GM19239 (cell line): ENCODE measurements at regions not wholly inside any gene's neighbourhood (a gene's known extent, or its start where the extent isn't known, plus 50 kb on each side); places are given as distances from the start of the nearest gene placed in this dataset.
"Not testable (repeated sequence)": the region's sequence is repeated elsewhere in the genome, so short reads cannot be mapped to it uniquely, and the experiment has no call there.

Experiments used
- DNase-seq: peaks from one replicate; pipeline ENCODE4 v3.0.0; 2011; ENCODE audit warnings: low spot score; ENCODE audit not compliant: insufficient read length
- FAIRE-seq: peaks from 2 replicates; lab custom pipeline; 2011; peaks lifted over from hg19 to GRCh38; lab: Jason Lieb, UNC

DNA sequence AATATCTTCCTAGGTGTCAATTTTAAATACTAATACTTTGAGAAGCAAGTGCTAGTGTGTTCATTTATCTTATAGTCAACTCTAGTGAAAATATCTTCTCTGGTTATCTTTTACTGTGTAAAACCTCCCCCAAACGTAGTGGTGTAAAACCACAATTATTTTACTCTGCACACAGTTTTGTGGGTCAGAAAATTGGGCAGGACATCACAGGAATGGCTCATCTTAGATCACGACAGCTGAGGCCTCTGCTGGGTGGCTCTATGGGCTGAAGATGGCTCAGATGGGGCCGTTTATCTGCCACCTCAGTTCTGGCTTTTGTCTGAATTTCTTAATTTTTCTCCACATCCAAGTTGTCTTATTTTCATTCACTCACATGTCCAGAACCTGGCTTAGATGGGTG is 457.2 kb upstream of the ACTBL2 start:
- no peak for FAIRE-seq
- no peak for DNase-seq

DNA sequence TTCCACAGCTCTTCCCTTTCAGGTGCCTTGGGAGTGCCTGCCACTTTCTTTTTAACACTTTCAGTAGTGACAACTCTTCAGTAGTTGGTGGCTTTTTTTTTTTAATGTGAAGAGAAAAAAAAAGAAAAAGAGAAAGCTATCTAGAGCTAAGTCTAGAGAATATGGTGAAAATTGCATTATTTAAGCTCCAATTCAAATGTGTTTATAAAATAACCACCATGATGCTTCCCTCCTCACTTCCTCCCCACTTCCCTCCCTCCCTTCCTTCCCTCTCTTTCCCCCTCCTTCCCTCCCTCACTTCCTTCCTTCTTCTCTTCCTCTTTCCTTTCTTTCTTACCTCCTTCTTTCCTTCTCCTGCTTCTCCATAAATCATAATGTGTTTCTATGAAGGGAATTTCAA is 456.7 kb upstream of the ACTBL2 start:
- FAIRE-seq = no peak
- no peak for DNase-seq

DNA sequence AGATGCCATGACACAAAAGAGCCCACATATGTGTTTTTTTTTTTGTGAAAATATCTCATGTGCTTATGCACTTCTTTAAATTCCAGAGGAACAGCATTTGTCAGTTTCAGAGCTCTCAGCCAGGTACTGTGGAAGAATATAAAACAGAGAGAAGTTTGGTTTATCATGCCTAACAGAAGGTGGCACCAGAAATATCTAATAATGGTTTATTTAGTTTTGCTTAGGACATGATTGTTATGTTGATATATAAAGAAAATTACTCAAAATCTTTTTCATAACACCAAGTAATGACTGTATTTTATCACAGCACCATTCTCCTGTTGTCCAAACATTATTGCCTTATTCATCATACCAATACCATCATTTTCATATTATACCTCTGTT is 455.6 kb upstream of the ACTBL2 start:
- FAIRE-seq (no peak), DNase-seq (no peak)

DNA sequence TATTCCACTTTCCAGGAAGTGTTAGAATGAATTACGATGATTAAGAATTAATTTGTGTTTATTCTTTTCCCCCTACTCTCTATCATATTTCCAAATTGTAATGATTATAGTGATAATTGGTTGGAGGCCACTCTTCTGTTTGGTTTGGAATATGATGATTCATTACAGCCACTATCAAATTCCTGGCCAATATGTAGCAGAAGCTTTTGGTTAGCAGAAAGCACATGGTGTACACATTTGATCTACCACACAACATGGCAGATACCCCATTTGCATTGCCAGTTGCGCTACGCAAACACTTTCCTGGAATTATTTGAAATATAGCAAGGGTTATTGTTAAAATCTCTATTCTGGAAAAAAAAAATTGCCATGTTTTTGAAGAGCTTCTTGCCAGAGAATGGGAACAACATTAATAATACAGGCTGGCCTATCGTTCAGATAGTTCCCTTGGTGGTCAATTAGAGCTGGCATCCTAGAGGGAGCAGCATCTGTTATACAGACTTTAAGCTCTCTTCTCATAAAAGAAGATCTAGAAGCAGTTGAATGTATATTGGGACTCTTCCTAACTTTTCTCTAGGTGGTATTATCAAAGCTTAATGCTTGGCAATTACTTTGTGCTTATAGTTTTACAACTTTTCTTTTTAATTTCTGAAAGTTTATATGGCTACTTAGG is 455.0 kb upstream of the ACTBL2 start:
- FAIRE-seq (no peak), DNase-seq (no peak)

DNA sequence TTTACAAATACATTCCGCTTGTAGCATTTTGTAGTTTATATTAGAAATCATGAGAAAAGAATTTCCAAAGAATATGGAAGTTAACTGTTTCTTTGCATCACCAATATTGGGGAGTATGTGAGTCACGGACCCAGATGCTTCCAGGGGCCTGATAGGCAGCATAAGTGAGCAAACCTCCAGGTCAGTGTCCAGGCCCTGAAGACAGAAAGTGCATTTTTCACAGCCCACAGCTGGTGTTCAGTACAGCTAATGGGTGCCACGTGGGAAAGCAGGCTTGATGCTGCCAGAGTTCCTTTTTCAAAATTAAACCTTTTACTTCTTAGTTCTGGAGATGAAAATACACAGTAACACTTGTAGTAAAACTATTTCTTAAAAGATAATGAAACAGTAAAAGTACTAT is 454.4 kb upstream of the ACTBL2 start:
- DNase-seq (no peak), FAIRE-seq (no peak)

DNA sequence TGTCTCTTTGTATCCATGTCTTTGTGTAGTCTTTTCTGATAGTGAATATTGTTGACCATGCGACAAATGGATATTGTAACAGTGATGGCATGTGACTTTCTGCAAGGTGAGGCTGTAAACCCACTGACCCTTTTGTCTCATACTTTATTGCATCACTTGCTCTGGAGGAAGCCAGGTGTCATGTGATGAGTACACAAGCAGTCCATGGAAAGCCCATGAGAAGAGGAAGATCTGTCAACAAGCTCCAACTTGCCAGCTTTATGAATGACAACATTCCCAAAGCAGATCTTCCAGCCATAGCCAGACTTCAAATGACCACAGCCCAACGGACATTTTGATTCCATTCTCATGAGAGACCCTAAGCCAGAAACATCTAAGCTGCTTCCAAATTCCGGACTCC is 450.1 kb upstream of the ACTBL2 start:
- FAIRE-seq = no peak

DNA sequence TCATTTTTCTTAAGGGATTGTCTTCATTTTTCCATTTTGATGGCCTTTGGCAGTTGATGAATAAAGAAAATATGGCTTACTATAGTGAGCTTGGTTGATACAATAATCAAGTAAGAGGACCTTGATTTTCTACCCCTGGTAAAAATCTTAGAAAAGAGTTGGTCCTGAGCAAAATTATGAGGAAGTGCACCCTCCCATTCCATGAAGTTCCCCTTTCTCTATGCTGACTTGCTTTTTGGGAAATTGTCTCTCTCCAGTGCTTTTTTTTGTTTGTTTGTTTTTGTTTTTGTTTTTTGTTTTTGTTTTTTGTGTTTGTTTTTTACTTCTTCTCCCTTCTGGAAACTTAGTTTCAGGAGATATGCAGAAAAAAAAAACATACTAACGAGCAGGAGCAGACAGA is 449.2 kb upstream of the ACTBL2 start:
- DNase-seq = no peak

More for the DNA sequence above, 450.1 kb upstream of the ACTBL2 start:
- DNase-seq = no peak

DNA sequence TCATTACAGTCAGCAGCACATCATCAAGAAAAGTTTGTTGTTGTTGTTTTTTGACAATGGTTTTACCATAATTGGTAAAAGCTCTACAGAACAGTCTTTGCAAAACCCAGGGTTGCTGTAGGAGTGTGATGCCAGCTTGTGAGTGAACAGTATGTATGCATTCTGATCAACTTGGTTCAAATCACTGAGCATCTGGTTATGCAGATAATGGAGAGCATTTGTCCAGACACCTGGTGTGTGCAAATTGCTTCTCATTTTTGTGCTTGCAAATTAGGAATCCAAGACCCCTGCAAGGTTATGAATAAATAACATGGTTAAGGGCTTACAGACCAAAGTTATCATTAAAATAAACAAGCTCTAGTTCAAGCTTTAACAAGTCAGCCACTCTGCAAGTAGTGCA is 448.7 kb upstream of the ACTBL2 start:
- DNase-seq (no peak), FAIRE-seq (no peak)

More for the DNA sequence above, 449.2 kb upstream of the ACTBL2 start:
- no peak for FAIRE-seq

DNA sequence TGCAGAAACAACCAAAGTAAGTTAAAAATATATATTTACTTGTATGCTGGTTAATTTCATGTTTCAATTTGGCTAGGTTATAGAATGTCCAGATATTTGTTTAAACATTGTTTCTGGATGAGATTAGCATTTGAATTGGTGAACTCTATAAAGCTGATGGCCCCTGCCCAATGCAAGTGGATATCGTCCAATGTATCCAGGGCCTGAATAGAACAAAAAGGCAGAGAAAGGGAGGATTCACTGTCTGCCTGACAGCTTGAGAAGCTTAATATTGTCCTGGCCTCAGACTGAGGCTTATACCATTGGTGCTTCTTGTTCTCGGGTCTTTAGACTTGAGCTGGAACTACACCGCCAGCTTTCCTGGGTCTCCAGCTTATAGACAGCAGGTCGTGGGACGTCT is 446.7 kb upstream of the ACTBL2 start:
- no peak for DNase-seq
- FAIRE-seq = no peak

DNA sequence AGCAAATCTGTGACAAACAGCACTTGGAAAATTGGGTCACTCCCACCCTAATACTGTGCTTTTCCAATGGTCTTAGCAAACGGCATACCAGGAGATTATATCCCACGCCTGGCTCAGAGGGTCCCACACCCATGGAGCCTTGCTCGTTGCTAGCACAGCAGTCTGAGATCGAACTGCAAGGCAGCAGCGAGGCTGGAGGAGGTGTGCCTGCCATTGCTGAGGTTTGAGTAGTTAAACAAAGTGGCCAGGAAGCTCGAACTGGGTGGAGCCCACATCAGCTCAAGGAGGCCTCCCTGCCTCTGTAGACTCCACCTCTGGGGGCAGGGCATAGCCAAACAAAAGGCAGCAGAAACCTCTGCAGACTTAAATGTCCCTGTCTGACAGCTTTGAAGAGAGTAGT is 440.5 kb upstream of the ACTBL2 start:
- FAIRE-seq, DNase-seq: not testable (repeated sequence)

DNA sequence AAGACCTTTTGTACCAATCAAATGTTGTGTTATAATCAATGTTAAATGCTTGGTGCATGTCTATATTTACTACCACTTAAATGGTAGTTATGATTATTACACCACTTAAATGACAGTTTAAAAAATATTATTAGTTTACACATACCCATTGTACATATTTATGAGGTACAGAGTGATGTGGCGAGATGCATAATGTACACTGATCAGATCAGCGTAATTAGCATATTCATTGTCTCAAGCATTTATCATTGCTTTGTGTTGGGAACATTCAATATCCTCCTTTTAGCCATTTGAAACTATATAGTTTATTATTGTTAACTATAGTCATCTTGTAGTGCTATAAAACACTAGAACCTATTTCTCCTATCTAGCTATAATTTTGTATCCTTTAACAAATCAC is 434.4 kb upstream of the ACTBL2 start:
- DNase-seq (no peak), FAIRE-seq (no peak)

DNA sequence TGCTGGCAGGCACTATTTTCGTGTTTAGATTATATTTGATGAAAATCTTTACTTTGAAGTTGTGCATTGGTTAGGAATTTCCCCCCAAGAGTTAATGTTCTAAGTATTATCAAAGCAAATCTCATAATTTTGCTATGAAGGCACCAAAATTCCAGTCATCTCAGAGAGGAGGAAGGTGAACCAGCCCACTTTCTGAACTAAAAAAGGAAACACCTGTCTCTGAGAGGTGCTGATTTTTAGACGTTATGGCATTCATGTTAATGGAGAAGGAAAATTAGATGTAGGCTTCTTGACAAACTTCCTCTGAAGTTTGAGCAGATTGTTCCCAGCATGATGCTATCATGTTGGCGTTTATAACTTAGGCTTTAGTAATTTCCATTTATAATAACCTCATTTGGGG is 432.9 kb upstream of the ACTBL2 start:
- FAIRE-seq (no peak), DNase-seq (no peak)

DNA sequence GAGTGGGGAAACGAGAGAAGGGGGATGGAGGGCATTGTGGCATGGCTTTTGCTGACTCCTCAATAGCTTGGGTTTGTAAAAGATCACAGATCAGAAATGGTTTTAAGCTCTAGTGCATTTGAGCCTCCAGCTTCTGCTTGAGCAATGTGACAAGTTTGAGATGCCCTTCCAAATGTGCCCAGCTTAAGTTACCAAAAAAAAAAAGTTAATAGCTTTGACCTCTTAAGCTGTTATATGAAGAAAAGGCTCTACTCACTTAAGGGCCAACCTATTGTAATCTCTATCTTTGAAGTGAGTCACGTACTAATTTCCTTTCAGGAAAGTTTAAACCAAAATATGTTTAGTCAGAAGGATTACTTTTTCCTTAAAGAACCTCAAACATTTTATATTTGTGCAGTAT is 428.8 kb upstream of the ACTBL2 start:
- DNase-seq (no peak), FAIRE-seq (no peak)

DNA sequence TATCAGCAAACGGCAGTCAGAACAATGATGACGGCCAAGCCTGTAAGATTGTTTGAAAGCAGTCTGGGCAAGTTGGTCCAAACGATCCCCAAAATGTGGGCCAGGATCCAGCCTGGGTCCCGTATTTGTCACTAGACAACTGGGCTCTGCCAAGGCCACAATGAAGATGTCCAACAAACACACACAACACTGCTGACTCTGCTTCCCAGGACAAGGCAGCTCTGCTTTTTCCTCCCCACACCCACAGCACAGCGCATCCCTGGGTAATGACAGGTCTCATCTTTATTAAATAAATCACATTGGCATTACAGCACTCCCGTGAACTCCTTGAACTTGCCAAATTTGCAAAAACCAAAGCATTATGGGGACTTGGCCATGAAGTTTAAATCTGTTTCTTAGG is 424.1 kb upstream of the ACTBL2 start:
- no peak for FAIRE-seq
- no peak for DNase-seq

DNA sequence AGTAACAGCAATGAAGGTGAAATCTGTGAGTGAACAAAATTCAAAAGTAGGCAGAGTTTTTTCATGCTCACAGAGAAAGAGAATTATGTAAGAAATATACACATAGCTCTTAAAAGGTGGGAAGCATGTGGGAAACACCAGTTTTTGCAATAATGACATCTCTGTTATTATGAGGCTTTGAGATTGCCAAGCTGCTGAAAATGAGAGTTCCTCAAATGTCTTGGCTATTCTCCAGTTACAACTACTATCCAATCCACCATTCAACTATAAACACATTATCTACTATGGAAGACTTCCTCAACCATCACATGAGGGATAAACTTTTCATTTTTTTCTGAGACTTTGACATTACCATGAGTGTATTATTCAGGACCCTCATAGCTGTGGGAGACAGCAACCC is 420.8 kb upstream of the ACTBL2 start:
- DNase-seq (no peak), FAIRE-seq (no peak)

DNA sequence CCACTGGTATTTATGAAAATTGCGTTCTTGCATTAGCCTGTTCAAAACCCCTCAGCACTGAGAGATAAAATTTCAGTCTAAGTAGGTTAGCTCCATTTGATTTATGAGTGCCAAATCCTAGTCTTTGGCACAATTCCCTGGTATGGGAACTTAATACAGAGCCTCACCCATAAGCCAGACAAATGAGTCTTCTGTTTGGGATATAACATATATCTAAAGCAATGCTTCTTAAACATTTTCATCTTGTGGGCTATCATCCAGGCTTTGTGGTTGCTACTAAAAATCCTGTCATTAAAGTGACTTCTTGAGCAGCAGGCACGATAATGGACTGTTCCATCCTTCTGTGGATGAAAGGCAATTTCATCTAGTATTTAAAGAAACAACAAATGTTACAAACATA is 419.5 kb upstream of the ACTBL2 start:
- DNase-seq (no peak), FAIRE-seq (no peak)

DNA sequence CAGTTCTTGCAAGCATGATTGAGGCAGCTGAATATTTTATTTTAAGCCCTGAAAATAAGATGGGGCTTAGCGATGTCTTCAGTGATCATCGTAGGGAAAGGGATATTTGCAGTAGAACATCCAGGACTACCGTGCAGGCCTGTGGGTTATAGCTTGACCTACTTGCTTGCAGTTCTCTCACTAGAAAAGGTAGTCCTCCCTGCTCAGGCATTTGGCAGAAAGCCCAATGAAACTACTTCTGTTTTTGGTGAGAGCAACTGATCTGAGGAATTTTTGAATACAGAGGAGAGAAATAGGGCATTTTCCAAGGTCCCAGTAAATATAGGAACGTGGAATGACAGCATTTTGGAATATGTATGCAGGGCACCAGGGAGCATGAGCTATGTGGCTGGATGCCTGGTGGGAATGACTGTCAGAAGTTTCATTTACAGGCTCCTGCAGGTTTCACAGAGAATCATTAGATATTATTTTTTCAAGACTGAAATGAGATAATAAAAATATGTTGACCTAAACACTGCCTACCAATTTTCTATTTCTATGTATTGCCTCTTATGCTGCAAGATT is 417.9 kb upstream of the ACTBL2 start:
- DNase-seq (no peak), FAIRE-seq (no peak)

DNA sequence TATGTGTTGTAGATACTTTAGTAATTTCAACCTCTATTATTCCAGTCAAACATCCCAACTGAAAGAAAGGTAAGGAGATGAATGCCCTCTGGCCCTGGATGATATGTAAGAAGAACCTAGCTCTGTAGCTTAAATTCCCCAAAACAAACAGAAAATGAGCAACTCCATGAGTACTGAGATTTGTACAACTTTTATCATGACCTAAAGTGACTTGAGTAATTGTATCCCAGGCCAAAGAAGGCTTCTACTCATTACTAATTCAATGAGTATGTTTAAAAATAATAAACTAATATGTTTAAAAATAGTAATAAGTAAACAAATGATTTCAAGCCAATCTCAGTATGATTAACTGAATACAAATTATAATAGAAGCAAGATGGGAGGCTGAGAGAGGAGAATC is 414.0 kb upstream of the ACTBL2 start:
- no peak for DNase-seq
- no peak for FAIRE-seq

DNA sequence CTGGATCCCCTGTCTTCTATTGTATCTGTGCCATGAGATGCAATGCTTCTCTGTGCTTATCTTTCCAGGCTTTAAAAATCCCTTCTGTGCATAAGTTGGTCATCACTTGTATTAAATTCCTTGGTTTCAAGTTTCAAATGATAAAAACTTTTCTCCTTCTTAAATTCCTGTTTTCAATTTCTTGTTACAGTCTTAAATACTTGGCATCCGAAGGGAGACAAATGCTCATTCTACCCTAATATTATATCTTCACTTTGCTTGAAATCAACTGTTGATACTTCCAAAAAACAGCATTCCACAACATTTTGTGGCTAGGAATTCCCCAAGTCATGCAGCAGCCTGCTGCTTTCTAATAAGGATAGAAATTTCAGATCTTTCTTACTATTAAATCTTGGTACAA is 413.2 kb upstream of the ACTBL2 start:
- no peak for DNase-seq
- FAIRE-seq = no peak

DNA sequence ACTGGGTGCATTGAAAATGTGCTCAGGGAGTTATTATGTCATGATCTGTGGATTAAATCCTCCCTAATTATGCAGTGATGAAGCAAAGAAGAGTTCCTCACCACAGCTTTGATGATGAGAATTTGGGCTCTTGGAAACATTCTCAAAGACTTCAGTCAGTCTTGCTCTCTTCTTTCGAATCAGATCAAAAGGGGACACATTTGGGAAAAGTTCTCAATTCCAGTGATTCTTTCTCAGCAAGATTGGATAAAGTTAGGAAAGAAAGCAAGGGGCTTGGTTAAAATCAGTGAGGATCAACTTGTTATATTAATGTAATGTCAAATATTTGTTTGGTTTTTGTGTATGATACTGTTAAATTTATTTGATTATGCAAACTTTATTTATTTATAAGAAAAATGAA is 411.3 kb upstream of the ACTBL2 start:
- DNase-seq (no peak), FAIRE-seq (no peak)

DNA sequence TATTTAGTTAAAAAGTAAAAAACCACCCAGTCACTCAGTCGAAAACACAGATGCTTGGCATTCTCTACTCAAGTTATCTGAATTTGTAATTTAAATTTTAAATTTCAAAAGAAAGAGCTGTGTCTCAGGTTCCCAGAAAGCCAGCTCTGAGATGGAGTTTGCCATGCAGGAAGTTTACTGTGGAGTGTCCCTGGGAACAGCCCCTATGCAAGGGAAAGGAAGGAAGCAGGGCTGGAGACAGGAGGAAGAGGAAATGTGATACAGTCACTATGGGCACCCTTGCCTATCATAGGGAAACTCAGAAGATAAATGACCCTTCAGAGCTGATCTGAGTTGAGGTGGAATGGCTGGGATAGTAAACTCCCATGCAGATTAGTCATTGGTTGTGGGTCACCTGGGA is 408.8 kb upstream of the ACTBL2 start:
- DNase-seq = no peak
- FAIRE-seq = no peak

DNA sequence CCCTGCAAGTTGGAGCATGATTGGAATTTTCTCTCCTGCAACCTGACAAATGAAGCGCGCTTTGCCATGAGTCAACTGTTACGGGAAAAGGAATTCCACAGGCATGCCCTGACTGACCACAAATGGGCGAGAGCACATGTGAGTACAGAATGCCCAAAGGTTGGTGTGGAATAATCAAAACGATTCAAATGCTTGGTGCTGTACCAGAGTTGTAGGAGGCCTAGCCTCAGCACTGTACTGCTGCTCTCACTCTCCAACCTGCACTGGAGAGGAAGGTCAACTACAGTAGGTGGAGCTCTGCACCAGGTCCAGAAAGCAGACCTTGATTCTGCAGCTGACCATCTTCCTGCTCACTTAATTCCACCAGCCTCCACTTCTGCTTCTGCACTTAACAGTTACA is 406.9 kb upstream of the ACTBL2 start:
- no peak for DNase-seq
- FAIRE-seq = no peak
